ENCODE measurements at regions not wholly inside any gene's neighbourhood (a gene's known extent, or its start where the extent isn't known, plus 50 kb on each side); places are given as distances from the start of the nearest gene placed in this dataset.
A peak's percentile ranks its signal among the peaks of the same experiment; 100 is the strongest.

- Mint-ChIP-seq H3K4me3 (no peak overlapping the region), H3K27me3 (no peaks in the 10 kb centered on the region), H3K27ac (no peak overlapping the region), H3K36me3 (ENCODE audit: low read depth) (no peaks in the 10 kb centered on the region), H3K9me3 (no peaks in the 10 kb centered on the region), H3K4me1 (ENCODE audit: low read depth) (no peaks in the 10 kb centered on the region)
- intact Hi-C loops (cut with DNase I, micrococcal nuclease): no loop called here
- CTCF ChIA-PET: no interaction called here
- H3K4me1 ChIP-seq (ENCODE audit: insufficient read depth, low read length): peaks cover 7% of the 10 kb centered on the region
- no peaks in the 10 kb centered on the region for H3K27me3 ChIP-seq (ENCODE audit: control insufficient read depth in 1 of 2, insufficient read depth in 2 of 2, low read length in 2 of 2)
- POLR2A ChIA-PET: no interaction called here
- ATAC-seq (ENCODE audit: poor library complexity) (peak; percentile 59), DNase-seq (peak in 4 of 14 experiments; percentile 11 to 58 (median 48))
- no peaks in the 10 kb centered on the region for H3K36me3 ChIP-seq (ENCODE audit: insufficient read depth, low read length)
- no peak for TF ChIP-seq CTCF (IDR thresholded peaks at IDR 0.05)
- no peak overlapping the region for H3K27ac ChIP-seq (ENCODE audit: low read depth in 1 of 2, low read length in 2 of 2)
- peaks cover 0 to 4% of the 10 kb centered on the region in 2 experiments for H3K9me3 ChIP-seq (ENCODE audit: control insufficient read depth in 1 of 2, insufficient read depth in 1 of 2, low read length in 2 of 2)
- no peak overlapping the region for H3K4me3 ChIP-seq (ENCODE audit: low read length)
These were observed 389.3 kb upstream of the USP15 start for GRCh38 chr12:61870658-61871484.

- TF ChIP-seq CTCF (IDR thresholded peaks at IDR 0.05): no peak
- peaks cover 0 to 4% of the 10 kb centered on the region in 2 experiments for H3K9me3 ChIP-seq (ENCODE audit: control insufficient read depth in 1 of 2, insufficient read depth in 1 of 2, low read length in 2 of 2)
- no peaks in the 10 kb centered on the region for H3K36me3 ChIP-seq (ENCODE audit: insufficient read depth, low read length)
- H3K4me3 Mint-ChIP-seq: no peak overlapping the region
- H3K27ac Mint-ChIP-seq: no peak overlapping the region
- intact Hi-C loops (cut with DNase I, micrococcal nuclease): no loop called here
- H3K4me1 ChIP-seq (ENCODE audit: insufficient read depth, low read length): peaks cover 7% of the 10 kb centered on the region
- ATAC-seq (ENCODE audit: poor library complexity): no peak
- H3K4me1 Mint-ChIP-seq (ENCODE audit: low read depth): no peaks in the 10 kb centered on the region
- CTCF ChIA-PET: no interaction called here
- no peak overlapping the region for H3K27ac ChIP-seq (ENCODE audit: low read depth in 1 of 2, low read length in 2 of 2)
- no peaks in the 10 kb centered on the region for H3K27me3 Mint-ChIP-seq
- H3K9me3 Mint-ChIP-seq: no peaks in the 10 kb centered on the region
- H3K36me3 Mint-ChIP-seq (ENCODE audit: low read depth): no peaks in the 10 kb centered on the region
- no peak for DNase-seq
- POLR2A ChIA-PET: no interaction called here
- H3K27me3 ChIP-seq (ENCODE audit: control insufficient read depth in 1 of 2, insufficient read depth in 2 of 2, low read length in 2 of 2): no peaks in the 10 kb centered on the region
- no peak overlapping the region for H3K4me3 ChIP-seq (ENCODE audit: low read length)
These were observed 388.8 kb upstream of the USP15 start for GRCh38 chr12:61871485-61871810.

DNA sequence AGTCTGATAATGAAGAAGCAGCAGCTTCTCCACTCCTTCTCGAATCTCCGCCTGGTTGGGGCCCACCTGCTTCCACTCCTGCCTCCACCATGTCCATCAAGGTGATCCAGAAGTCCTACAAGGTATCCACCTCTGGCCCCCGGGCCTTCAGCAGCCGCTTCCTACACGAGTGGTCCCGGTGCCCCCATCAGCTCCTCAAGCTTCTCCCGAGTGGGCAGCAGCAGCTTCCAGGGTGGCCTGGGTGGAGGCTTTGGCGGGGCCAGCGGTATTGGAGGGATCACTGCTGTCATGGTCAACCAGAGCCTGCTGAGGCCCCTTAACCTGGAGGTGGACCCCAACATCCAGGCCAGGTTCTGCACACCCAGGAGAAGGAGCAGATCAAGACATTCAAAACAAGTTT lies 381.0 kb upstream of the USP15 start:
- H3K27me3 ChIP-seq (ENCODE audit: control insufficient read depth in 1 of 2, insufficient read depth in 2 of 2, low read length in 2 of 2): no peaks in the 10 kb centered on the region
- no peak for TF ChIP-seq CTCF (IDR thresholded peaks at IDR 0.05)
- peaks cover 0 to 17% of the 10 kb centered on the region in 2 experiments for H3K9me3 ChIP-seq (ENCODE audit: control insufficient read depth in 1 of 2, insufficient read depth in 1 of 2, low read length in 2 of 2)
- intact Hi-C loops (cut with DNase I, micrococcal nuclease): no loop called here
- POLR2A ChIA-PET: no interaction called here
- DNase-seq (no peak), ATAC-seq (ENCODE audit: poor library complexity) (no peak)
- H3K36me3 ChIP-seq (ENCODE audit: insufficient read depth, low read length): no peaks in the 10 kb centered on the region
- Mint-ChIP-seq H3K27ac (no peak overlapping the region), H3K36me3 (ENCODE audit: low read depth) (no peaks in the 10 kb centered on the region), H3K27me3 (no peaks in the 10 kb centered on the region), H3K4me1 (ENCODE audit: low read depth) (no peaks in the 10 kb centered on the region), H3K9me3 (no peaks in the 10 kb centered on the region), H3K4me3 (no peak overlapping the region)
- no peak overlapping the region for H3K27ac ChIP-seq (ENCODE audit: low read depth in 1 of 2, low read length in 2 of 2)
- H3K4me3 ChIP-seq (ENCODE audit: low read length): no peak overlapping the region
- H3K4me1 ChIP-seq (ENCODE audit: insufficient read depth, low read length): no peaks in the 10 kb centered on the region
- CTCF ChIA-PET: no interaction called here
